Fibroblast of lung (primary cell): ENCODE measurements at regions not wholly inside any gene's neighbourhood (a gene's known extent, or its start where the extent isn't known, plus 50 kb on each side); places are given as distances from the start of the nearest gene placed in this dataset.
A peak's percentile ranks its signal among the peaks of the same experiment; 100 is the strongest.

ENCODE experiments used
- DNase-seq, 2 donors: peaks; one replicate each; pipeline versions ENCODE4 v3.0.0 to v3.0.0-alpha.2; 2010; ENCODE audit warnings: low read depth in 2 of 2
- H2AFZ ChIP-seq: 2 replicates; pipeline ENCODE4 v1.5.1; 2012; ENCODE audit warnings: low read length, control low read depth, inconsistent platforms
- H3K27ac ChIP-seq: 2 replicates; pipeline ENCODE4 v1.5.1; 2011; ENCODE audit warnings: low read length, control low read depth; ENCODE audit not compliant: insufficient read depth
- H3K27me3 ChIP-seq: 2 replicates; pipeline ENCODE4 v1.5.1; 2011; ENCODE audit warnings: mild to moderate bottlenecking, low read length; ENCODE audit not compliant: control insufficient read depth, insufficient read depth
- H3K36me3 ChIP-seq: 2 replicates; pipeline ENCODE4 v1.5.1; 2011; ENCODE audit warnings: low read length; ENCODE audit not compliant: control insufficient read depth, insufficient read depth
- H3K4me1 ChIP-seq: 2 replicates; pipeline ENCODE4 v1.5.1; 2011; ENCODE audit warnings: low read length; ENCODE audit not compliant: control insufficient read depth, insufficient read depth; ENCODE audit errors: extremely low read depth
- H3K4me2 ChIP-seq: 2 replicates; pipeline ENCODE4 v1.5.1; 2011; ENCODE audit warnings: low read length, control low read depth; ENCODE audit not compliant: insufficient read depth; ENCODE audit errors: extremely low read depth
- H3K4me3 ChIP-seq, 4 experiments: fragments of 200-600 bp in 1 of 4; sonication (generic) in 1 of 4; replicated peaks in 1 of 4; 2 replicates each; pipeline ENCODE4 v1.5.1; 2011 to 2016; ENCODE audit warnings: low read length in 4 of 4, low read depth in 3 of 4, mild to moderate bottlenecking in 3 of 4, control low read depth in 2 of 4, inconsistent platforms in 1 of 4, mixed read lengths in 1 of 4; ENCODE audit not compliant: insufficient read depth in 1 of 4; ENCODE audit errors: control extremely low read depth in 1 of 4
- H3K79me2 ChIP-seq: 2 replicates; pipeline ENCODE4 v1.5.1; 2012; ENCODE audit warnings: mild to moderate bottlenecking, low read length, inconsistent platforms; ENCODE audit not compliant: control insufficient read depth, insufficient read depth
- H3K9ac ChIP-seq: 2 replicates; pipeline ENCODE4 v1.5.1; 2011; ENCODE audit warnings: mild to moderate bottlenecking, low read length, control low read depth; ENCODE audit not compliant: insufficient read depth
- H3K9me3 ChIP-seq: 2 replicates; pipeline ENCODE4 v1.5.1; 2012; ENCODE audit warnings: low read depth, low read length; ENCODE audit not compliant: control insufficient read depth, insufficient read depth
- H4K20me1 ChIP-seq: 2 replicates; pipeline ENCODE4 v1.5.1; 2011; ENCODE audit warnings: low read length; ENCODE audit not compliant: control insufficient read depth, insufficient read depth; ENCODE audit errors: extremely low read depth
- EZH2 ChIP-seq: IDR thresholded peaks from 2 replicates; pipeline ENCODE4 v1.5.1; 2012; ENCODE audit warnings: low read length, control low read depth, mild to moderate bottlenecking; ENCODE audit errors: missing control alignments
- TF ChIP-seq, protein P1 (sequence below), 2 donors: IDR thresholded peaks in 1 of 2; conservative IDR thresholded peaks in 1 of 2; 1 replicate in 1 of 2; 2 replicates in 1 of 2; pipeline ENCODE4 v1.5.1; 2011 to 2012; ENCODE audit warnings: low read length in 2 of 2, control low read depth in 1 of 2, inconsistent platforms in 1 of 2, low read depth in 1 of 2, mild to moderate bottlenecking in 1 of 2

DNA sequence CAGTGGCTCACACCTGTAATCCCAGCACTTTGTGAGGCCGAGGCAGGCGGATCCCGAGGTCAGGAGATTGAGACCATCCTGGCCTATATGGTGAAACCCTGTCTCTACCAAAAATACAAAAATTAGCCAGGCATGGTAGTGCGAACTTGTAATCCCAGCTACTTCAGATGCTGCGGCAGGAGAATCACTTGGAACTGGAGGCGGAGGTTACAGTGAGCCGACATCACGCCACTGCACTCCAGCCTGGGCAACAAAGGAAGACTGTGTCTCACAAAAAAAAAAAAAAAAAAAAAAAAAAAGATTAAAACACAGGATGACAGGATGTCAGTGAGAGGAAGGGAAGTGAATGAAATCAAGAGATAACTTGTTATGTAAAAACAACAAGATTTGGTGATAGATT is 1158.5 kb downstream of the PCDH9 start:
- H3K4me2 ChIP-seq = no peak overlapping the region
- no peaks in the 10 kb centered on the region for H3K36me3 ChIP-seq
- no peak overlapping the region for H3K4me3 ChIP-seq
- H3K9me3 ChIP-seq = no peaks in the 10 kb centered on the region
- H3K27ac ChIP-seq = no peak overlapping the region
- no peaks in the 10 kb centered on the region for H3K79me2 ChIP-seq
- H2AFZ ChIP-seq = no peak overlapping the region
- H3K27me3 ChIP-seq = no peaks in the 10 kb centered on the region
- no peaks in the 10 kb centered on the region for H4K20me1 ChIP-seq
- DNase-seq = no peak
- TF ChIP-seq EZH2 = no peak
- H3K9ac ChIP-seq = no peak overlapping the region
- no peaks in the 10 kb centered on the region for H3K4me1 ChIP-seq

GRCh38 chr13:66071029-66071428 is 1159.1 kb downstream of the PCDH9 start:
- Histone ChIP-seq H3K27me3 (no peaks in the 10 kb centered on the region), H3K4me3 (no peak overlapping the region), H3K79me2 (no peaks in the 10 kb centered on the region), H3K4me2 (no peak overlapping the region), H3K27ac (no peak overlapping the region), H3K36me3 (no peaks in the 10 kb centered on the region), H3K9ac (no peak overlapping the region), H4K20me1 (no peaks in the 10 kb centered on the region), H3K9me3 (no peaks in the 10 kb centered on the region), H3K4me1 (no peaks in the 10 kb centered on the region), H2AFZ (no peak overlapping the region)
- TF ChIP-seq EZH2 = no peak
- TF ChIP-seq, protein P1, sequence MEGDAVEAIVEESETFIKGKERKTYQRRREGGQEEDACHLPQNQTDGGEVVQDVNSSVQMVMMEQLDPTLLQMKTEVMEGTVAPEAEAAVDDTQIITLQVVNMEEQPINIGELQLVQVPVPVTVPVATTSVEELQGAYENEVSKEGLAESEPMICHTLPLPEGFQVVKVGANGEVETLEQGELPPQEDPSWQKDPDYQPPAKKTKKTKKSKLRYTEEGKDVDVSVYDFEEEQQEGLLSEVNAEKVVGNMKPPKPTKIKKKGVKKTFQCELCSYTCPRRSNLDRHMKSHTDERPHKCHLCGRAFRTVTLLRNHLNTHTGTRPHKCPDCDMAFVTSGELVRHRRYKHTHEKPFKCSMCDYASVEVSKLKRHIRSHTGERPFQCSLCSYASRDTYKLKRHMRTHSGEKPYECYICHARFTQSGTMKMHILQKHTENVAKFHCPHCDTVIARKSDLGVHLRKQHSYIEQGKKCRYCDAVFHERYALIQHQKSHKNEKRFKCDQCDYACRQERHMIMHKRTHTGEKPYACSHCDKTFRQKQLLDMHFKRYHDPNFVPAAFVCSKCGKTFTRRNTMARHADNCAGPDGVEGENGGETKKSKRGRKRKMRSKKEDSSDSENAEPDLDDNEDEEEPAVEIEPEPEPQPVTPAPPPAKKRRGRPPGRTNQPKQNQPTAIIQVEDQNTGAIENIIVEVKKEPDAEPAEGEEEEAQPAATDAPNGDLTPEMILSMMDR (conservative IDR thresholded peaks at IDR 0.05 in 1 of 2, IDR thresholded peaks at IDR 0.05 in 1 of 2; ENCODE audit: low read depth in 1 of 2, low read length in 2 of 2) = no peak
- DNase-seq = no peak

GRCh38 chr13:66069570-66069969 is 1160.6 kb downstream of the PCDH9 start:
- no peaks in the 10 kb centered on the region for H3K79me2 ChIP-seq
- H3K9ac ChIP-seq = no peak overlapping the region
- H3K4me3 ChIP-seq = no peak overlapping the region
- H4K20me1 ChIP-seq = no peaks in the 10 kb centered on the region
- TF ChIP-seq EZH2 = no peak
- TF ChIP-seq, protein P1 (conservative IDR thresholded peaks at IDR 0.05 in 1 of 2, IDR thresholded peaks at IDR 0.05 in 1 of 2; ENCODE audit: low read depth in 1 of 2, low read length in 2 of 2) = no peak
- H3K4me2 ChIP-seq = no peak overlapping the region
- no peaks in the 10 kb centered on the region for H3K4me1 ChIP-seq
- no peak overlapping the region for H3K27ac ChIP-seq
- DNase-seq = peak; percentile 5 to 69
- H3K36me3 ChIP-seq = no peaks in the 10 kb centered on the region
- no peaks in the 10 kb centered on the region for H3K27me3 ChIP-seq
- H2AFZ ChIP-seq = no peak overlapping the region
- no peaks in the 10 kb centered on the region for H3K9me3 ChIP-seq
